H1 (cell line): ENCODE measurements at regions not wholly inside any gene's neighbourhood (a gene's known extent, or its start where the extent isn't known, plus 50 kb on each side); places are given as distances from the start of the nearest gene placed in this dataset.

Source experiments
- CTCF ChIA-PET: fragments of 300-600 bp; sonication (Branson Sonifier 250); formaldehyde crosslinking; loops from one replicate; lab custom pipeline; 2021; ENCODE audit not compliant: partially characterized antibody; lab: Charles Lee
- POLR2A ChIA-PET: fragments of 300-600 bp; sonication (Branson Sonifier 250); formaldehyde crosslinking; loops from one replicate; lab custom pipeline; 2021; ENCODE audit warnings: inconsistent platforms; ENCODE audit not compliant: partially characterized antibody; lab: Charles Lee
- DNase-seq, 2 experiments: peaks; one replicate each; pipeline versions ENCODE4 v3.0.0 to v3.0.0-alpha.2; 2010 to 2022; ENCODE audit warnings: low spot score in 2 of 2, low read depth in 1 of 2, mixed read lengths in 1 of 2
- FAIRE-seq: peaks from 2 replicates; lab custom pipeline; 2011; peaks lifted over from hg19 to GRCh38; lab: Jason Lieb, UNC
- H2AFZ ChIP-seq: 2 replicates; pipeline ENCODE4 v1.8.1; 2012; ENCODE audit warnings: low read length, inconsistent platforms
- H2AK5ac ChIP-seq: 2 replicates; pipeline ENCODE4 v1.6.1; 2013; ENCODE audit warnings: low read depth, low read length
- H2BK120ac ChIP-seq: replicated peaks from 2 replicates; pipeline ENCODE3; 2013; ENCODE audit warnings: low read depth, low read length, inconsistent platforms
- H2BK12ac ChIP-seq: 2 replicates; pipeline ENCODE4 v1.6.1; 2013; ENCODE audit warnings: low read depth, low read length
- H2BK15ac ChIP-seq: 2 replicates; pipeline ENCODE4 v1.6.1; 2013; ENCODE audit warnings: low read length
- H2BK20ac ChIP-seq: 2 replicates; pipeline ENCODE4 v1.6.1; 2013; ENCODE audit warnings: low read length
- H2BK5ac ChIP-seq: 2 replicates; pipeline ENCODE4 v1.6.1; 2013; ENCODE audit warnings: low read depth, low read length
- H3K14ac ChIP-seq: 2 replicates; pipeline ENCODE4 v1.6.1; 2013; ENCODE audit warnings: inconsistent platforms; ENCODE audit not compliant: insufficient read length
- H3K18ac ChIP-seq: 2 replicates; pipeline ENCODE4 v1.6.1; 2013; ENCODE audit warnings: low read length; ENCODE audit errors: extremely low read depth
- H3K23ac ChIP-seq: 2 replicates; pipeline ENCODE4 v1.6.1; 2013; ENCODE audit warnings: inconsistent platforms; ENCODE audit not compliant: insufficient read length
- H3K23me2 ChIP-seq: 2 replicates; pipeline ENCODE4 v1.6.1; 2013; ENCODE audit warnings: low read depth, low read length
- H3K27ac ChIP-seq: 2 replicates; pipeline ENCODE4 v1.6.1; 2011; ENCODE audit warnings: low read depth, low read length, inconsistent platforms
- H3K27me3 ChIP-seq, 4 experiments: replicated peaks in 1 of 4; 1 replicate in 1 of 4; 2 replicates in 3 of 4; pipeline versions ENCODE4 v1.6.1 to v1.8.1; 2011 to 2013; ENCODE audit warnings: low read length in 3 of 4, mild to moderate bottlenecking in 3 of 4, inconsistent platforms in 2 of 4, mixed read lengths in 2 of 4, moderate library complexity in 1 of 4; ENCODE audit not compliant: control insufficient read depth in 3 of 4, insufficient read depth in 3 of 4; ENCODE audit errors: extremely low read depth in 1 of 4
- H3K36me3 ChIP-seq, 4 experiments: 2 replicates each; pipeline versions ENCODE4 v1.6.1 to v1.8.1; 2011 to 2013; ENCODE audit warnings: mild to moderate bottlenecking in 4 of 4, low read length in 3 of 4, moderate library complexity in 2 of 4, control low read depth in 1 of 4, inconsistent platforms in 1 of 4; ENCODE audit not compliant: insufficient read depth in 4 of 4, control insufficient read depth in 2 of 4
- H3K4ac ChIP-seq: replicated peaks from 2 replicates; pipeline ENCODE3; 2013; ENCODE audit warnings: low read length, low read depth, mixed read lengths, inconsistent platforms; ENCODE audit not compliant: insufficient read length
- H3K4me1 ChIP-seq, 4 experiments: replicated peaks in 1 of 4; 1 replicate in 1 of 4; 2 replicates in 3 of 4; pipeline versions ENCODE4 v1.6.1 to v1.8.1; 2011 to 2013; ENCODE audit warnings: low read length in 3 of 4, inconsistent platforms in 2 of 4, mixed read lengths in 1 of 4; ENCODE audit not compliant: insufficient read depth in 4 of 4, control insufficient read depth in 3 of 4
- H3K4me2 ChIP-seq, 2 experiments: 2 replicates each; pipeline versions ENCODE4 v1.6.1 to v1.8.1; 2011 to 2013; ENCODE audit warnings: low read depth in 2 of 2, low read length in 2 of 2, control low read depth in 1 of 2, inconsistent platforms in 1 of 2, mild to moderate bottlenecking in 1 of 2; ENCODE audit not compliant: insufficient read depth in 1 of 2
- H3K4me3 ChIP-seq, 4 experiments: fragments of 200-600, 300-600 bp in 1 of 4; sonication (generic), shearing (Covaris generic), sonication (Bioruptor Twin) in 1 of 4; 2 replicates each; pipeline versions ENCODE4 v1.5.1 to v1.8.1; 2011 to 2016; ENCODE audit warnings: low read length in 4 of 4, low read depth in 3 of 4, control low read depth in 2 of 4, inconsistent platforms in 2 of 4, mild to moderate bottlenecking in 2 of 4, mixed read lengths in 1 of 4, moderate library complexity in 1 of 4; ENCODE audit not compliant: insufficient read depth in 2 of 4; ENCODE audit errors: extremely low read depth in 1 of 4
- H3K56ac ChIP-seq: replicated peaks from 2 replicates; pipeline ENCODE3; 2013; ENCODE audit warnings: low read depth, mild to moderate bottlenecking, mixed read lengths, low read length, inconsistent platforms; ENCODE audit not compliant: insufficient read length
- H3K79me1 ChIP-seq: 2 replicates; pipeline ENCODE4 v1.6.1; 2013; ENCODE audit warnings: low read depth, low read length, control low read depth
- H3K79me2 ChIP-seq, 2 experiments: 2 replicates each; pipeline versions ENCODE4 v1.6.1 to v1.8.1; 2012 to 2013; ENCODE audit warnings: low read length in 2 of 2, mild to moderate bottlenecking in 2 of 2, inconsistent platforms in 1 of 2; ENCODE audit not compliant: insufficient read depth in 2 of 2, control insufficient read depth in 1 of 2
- H3K9ac ChIP-seq, 4 experiments: replicated peaks in 1 of 4; 1 replicate in 1 of 4; 2 replicates in 3 of 4; pipeline versions ENCODE4 v1.6.1 to v1.8.1; 2011 to 2013; ENCODE audit warnings: low read depth in 3 of 4, low read length in 3 of 4, control low read depth in 2 of 4, mild to moderate bottlenecking in 2 of 4, moderate library complexity in 2 of 4, inconsistent platforms in 1 of 4; ENCODE audit errors: extremely low read depth in 1 of 4
- H3K9me3 ChIP-seq, 2 experiments: 2 replicates each; pipeline versions ENCODE4 v1.6.1 to v1.8.1; 2012 to 2013; ENCODE audit warnings: mild to moderate bottlenecking in 2 of 2, moderate library complexity in 2 of 2, control low read depth in 1 of 2, inconsistent platforms in 1 of 2, low read depth in 1 of 2, low read length in 1 of 2, mixed read lengths in 1 of 2; ENCODE audit not compliant: insufficient read depth in 2 of 2
- H4K20me1 ChIP-seq, 2 experiments: replicated peaks in 1 of 2; 2 replicates each; pipeline versions ENCODE3 to v1.8.1; 2011 to 2013; ENCODE audit warnings: inconsistent platforms in 2 of 2, low read length in 2 of 2, mild to moderate bottlenecking in 1 of 2; ENCODE audit not compliant: insufficient read depth in 2 of 2, control insufficient read depth in 1 of 2
- H4K5ac ChIP-seq: 2 replicates; pipeline ENCODE4 v1.6.1; 2013; ENCODE audit warnings: low read length, low read depth, mixed read lengths, inconsistent platforms; ENCODE audit not compliant: insufficient read length
- H4K8ac ChIP-seq: 2 replicates; pipeline ENCODE4 v1.8.0; 2013; ENCODE audit warnings: mild to moderate bottlenecking, moderate library complexity, low read length, inconsistent platforms; ENCODE audit not compliant: insufficient read depth; ENCODE audit errors: extremely low read depth
- H4K91ac ChIP-seq: replicated peaks from 2 replicates; pipeline ENCODE3; 2013; ENCODE audit warnings: low read length, mixed read lengths, inconsistent platforms; ENCODE audit not compliant: insufficient read length
- CBX8 ChIP-seq: fragments of 300-800, 300-1000 bp; sonication (generic); IDR thresholded peaks from 2 replicates; pipeline ENCODE4 v1.7.1; 2016; ENCODE audit warnings: low read depth, low read length, borderline replicate concordance
- EZH2 ChIP-seq: fragments of 200-600 bp; sonication (generic); IDR thresholded peaks from 2 replicates; pipeline ENCODE4 v1.7.1; 2012; ENCODE audit warnings: low read depth, mild to moderate bottlenecking, moderate library complexity, low read length, inconsistent platforms; ENCODE audit not compliant: severe bottlenecking
- HDAC2 ChIP-seq, 2 experiments: fragments of 300-600 bp in 1 of 2; sonication (generic) in 1 of 2; IDR thresholded peaks; 2 replicates each; pipeline ENCODE4 v1.6.1; 2011 to 2012; ENCODE audit warnings: low read depth in 2 of 2, low read length in 2 of 2, mild to moderate bottlenecking in 2 of 2, moderate library complexity in 2 of 2, borderline replicate concordance in 1 of 2, inconsistent platforms in 1 of 2
- JUN ChIP-seq: IDR thresholded peaks from 2 replicates; pipeline ENCODE4 v1.6.1; 2011; ENCODE audit warnings: low read depth, mild to moderate bottlenecking, improper control_type of control experiment, low read length
- POLR2A ChIP-seq, 2 experiments: IDR thresholded peaks; 1 replicate in 1 of 2; 2 replicates in 1 of 2; pipeline ENCODE4 v1.6.1; 2011; ENCODE audit warnings: low read depth in 2 of 2, low read length in 2 of 2, mild to moderate bottlenecking in 2 of 2; ENCODE audit errors: control extremely low read depth in 1 of 2
- WGBS, 2 experiments: shearing (Covaris generic) in 1 of 2; methylation state at CpG; one replicate each; pipeline versions ENCODE4 v1.1.6 to v1.1.7; 2013 to 2015; ENCODE audit warnings: low lambda C conversion rate in 2 of 2, mixed read lengths in 2 of 2, inconsistent platforms in 1 of 2, low coverage in 1 of 2, missing lambda C conversion rate in 1 of 2; ENCODE audit not compliant: insufficient replicate concordance in 2 of 2, insufficient coverage in 1 of 2, insufficient read length in 1 of 2; ENCODE audit errors: extremely low coverage in 1 of 2, missing lambda C conversion rate in 1 of 2; 5-methylcytosine and 5-hydroxymethylcytosine counted together
- TF ChIP-seq, protein P1 (sequence below): IDR thresholded peaks from 2 replicates; pipeline ENCODE4 v1.6.1; 2012; ENCODE audit warnings: inconsistent platforms

DNA sequence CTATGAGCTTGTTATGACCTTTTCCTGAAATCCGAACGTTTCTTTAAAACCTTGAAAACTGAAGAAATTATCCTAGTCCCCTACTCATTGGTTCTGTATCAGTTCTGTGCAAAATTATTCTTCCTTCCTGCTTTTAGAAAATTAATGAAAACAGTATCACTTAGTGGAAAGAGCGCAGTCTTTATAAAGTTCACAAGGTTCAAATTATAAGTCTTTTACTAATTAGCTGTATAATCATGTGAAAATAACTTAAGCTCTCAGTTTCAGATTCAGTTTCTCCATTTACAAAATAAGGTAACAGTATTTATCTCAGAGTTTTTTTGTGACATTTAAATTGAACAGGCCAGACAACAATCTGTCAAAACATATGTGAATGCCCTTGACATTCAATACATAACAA, 306.1 kb downstream of the ADAMTS20 start:
- Histone ChIP-seq H2BK20ac (no peak overlapping the region), H4K8ac (no peak overlapping the region), H3K36me3 (no peaks in the 10 kb centered on the region), H3K4ac (no peak overlapping the region), H2AK5ac (no peak overlapping the region), H3K27ac (no peak overlapping the region), H2BK120ac (no peak overlapping the region), H4K5ac (no peak overlapping the region), H3K14ac (no peak overlapping the region), H3K4me3 (no peak overlapping the region), H2BK15ac (no peak overlapping the region), H4K91ac (no peak overlapping the region), H3K4me1 (no peaks in the 10 kb centered on the region), H3K56ac (no peak overlapping the region), H2BK5ac (no peak overlapping the region), H3K4me2 (no peak overlapping the region), H2AFZ (no peak overlapping the region), H3K79me1 (no peaks in the 10 kb centered on the region), H4K20me1 (no peaks in the 10 kb centered on the region), H3K18ac (no peak overlapping the region), H3K9ac (no peak overlapping the region), H3K23ac (no peak overlapping the region), H3K79me2 (no peaks in the 10 kb centered on the region), H3K27me3 (peaks cover 0 to 2% (median 0%) of the 10 kb centered on the region in 4 experiments; a peak in 1 of 7 replicates), H3K23me2 (no peaks in the 10 kb centered on the region), H3K9me3 (no peaks in the 10 kb centered on the region), H2BK12ac (no peak overlapping the region)
- CTCF ChIA-PET = no interaction called here
- WGBS, 2 experiments = 92% methylated on average over 3 of the region's 3 CpGs; no CpG with 5 or more reads in 1 of the 2 experiments
- POLR2A ChIA-PET = no interaction called here
- DNase-seq (no peak), FAIRE-seq (no peak)
- TF ChIP-seq CBX8 (no peak), HDAC2 (IDR thresholded peaks at IDR 0.05; ENCODE audit: borderline replicate concordance in 1 of 2, low read depth in 2 of 2, low read length in 2 of 2) (no peak), EZH2 (no peak), POLR2A (IDR thresholded peaks at IDR 0.05; ENCODE audit: control extremely low read depth in 1 of 2, low read depth in 2 of 2, low read length in 2 of 2) (no peak), JUN (no peak)
- TF ChIP-seq, protein P1, sequence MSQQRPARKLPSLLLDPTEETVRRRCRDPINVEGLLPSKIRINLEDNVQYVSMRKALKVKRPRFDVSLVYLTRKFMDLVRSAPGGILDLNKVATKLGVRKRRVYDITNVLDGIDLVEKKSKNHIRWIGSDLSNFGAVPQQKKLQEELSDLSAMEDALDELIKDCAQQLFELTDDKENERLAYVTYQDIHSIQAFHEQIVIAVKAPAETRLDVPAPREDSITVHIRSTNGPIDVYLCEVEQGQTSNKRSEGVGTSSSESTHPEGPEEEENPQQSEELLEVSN = no peak
